ENCODE measurements at regions not wholly inside any gene's neighbourhood (a gene's known extent, or its start where the extent isn't known, plus 50 kb on each side); places are given as distances from the start of the nearest gene placed in this dataset.
A peak's percentile ranks its signal among the peaks of the same experiment; 100 is the strongest.

- DNase-seq, result peak; percentile 2 to 3
Observed at GRCh38 chr16:5633845-5634440, 536.3 kb upstream of the EEF2KMT start.

- DNase-seq, result no peak
Observed at GRCh38 chr16:5622234-5622884, 524.8 kb upstream of the EEF2KMT start.

GRCh38 chr16:5621826-5622225, 524.2 kb upstream of the EEF2KMT start:
- DNase-seq, result no peak

- DNase-seq, result no peak
Observed at GRCh38 chr16:5619304-5619703, 521.7 kb upstream of the EEF2KMT start.

- DNase-seq, result no peak
Observed at GRCh38 chr16:5616841-5617240, 519.2 kb upstream of the EEF2KMT start.

GRCh38 chr16:5615868-5616642, 518.5 kb upstream of the EEF2KMT start:
- peak; percentile 28 to 62 for DNase-seq

- no peak for DNase-seq
Observed at GRCh38 chr16:5607169-5607568, 509.6 kb upstream of the EEF2KMT start.

GRCh38 chr16:5605404-5605803, 507.8 kb upstream of the EEF2KMT start:
- DNase-seq, result no peak

GRCh38 chr16:5604770-5605169, 507.2 kb upstream of the EEF2KMT start:
- DNase-seq, result peak; percentile 36 to 51

- no peak for DNase-seq
Observed at GRCh38 chr16:5603836-5604235, 506.2 kb upstream of the EEF2KMT start.

GRCh38 chr16:5601957-5602356, 504.4 kb upstream of the EEF2KMT start:
- DNase-seq, result no peak

GRCh38 chr16:5598793-5599192, 501.2 kb upstream of the EEF2KMT start:
- no peak for DNase-seq

- DNase-seq, result no peak
Observed at GRCh38 chr16:5595849-5596248, 498.3 kb upstream of the EEF2KMT start.

- no peak for DNase-seq
Observed at GRCh38 chr16:5590416-5590815, 492.8 kb upstream of the EEF2KMT start.

- no peak for DNase-seq
Observed at GRCh38 chr16:5589812-5590373, 492.3 kb upstream of the EEF2KMT start.

- DNase-seq, result no peak
Observed at GRCh38 chr16:5584109-5584508, 486.5 kb upstream of the EEF2KMT start.

GRCh38 chr16:5582529-5582928, 484.9 kb upstream of the EEF2KMT start:
- no peak for DNase-seq

GRCh38 chr16:5581908-5582307, 484.3 kb upstream of the EEF2KMT start:
- DNase-seq, result no peak

GRCh38 chr16:5581428-5581827, 483.8 kb upstream of the EEF2KMT start:
- DNase-seq, result no peak

- no peak for DNase-seq
Observed at GRCh38 chr16:5580772-5581171, 483.2 kb upstream of the EEF2KMT start.

- no peak for DNase-seq
Observed at GRCh38 chr16:5580296-5580695, 482.7 kb upstream of the EEF2KMT start.

GRCh38 chr16:5578980-5579379, 481.4 kb upstream of the EEF2KMT start:
- no peak for DNase-seq

GRCh38 chr16:5577463-5577862, 479.9 kb upstream of the EEF2KMT start:
- DNase-seq, result no peak

Measured in inflammatory macrophage (primary cell).